ENCODE measurements at regions not wholly inside any gene's neighbourhood (a gene's known extent, or its start where the extent isn't known, plus 50 kb on each side); places are given as distances from the start of the nearest gene placed in this dataset.

DNA sequence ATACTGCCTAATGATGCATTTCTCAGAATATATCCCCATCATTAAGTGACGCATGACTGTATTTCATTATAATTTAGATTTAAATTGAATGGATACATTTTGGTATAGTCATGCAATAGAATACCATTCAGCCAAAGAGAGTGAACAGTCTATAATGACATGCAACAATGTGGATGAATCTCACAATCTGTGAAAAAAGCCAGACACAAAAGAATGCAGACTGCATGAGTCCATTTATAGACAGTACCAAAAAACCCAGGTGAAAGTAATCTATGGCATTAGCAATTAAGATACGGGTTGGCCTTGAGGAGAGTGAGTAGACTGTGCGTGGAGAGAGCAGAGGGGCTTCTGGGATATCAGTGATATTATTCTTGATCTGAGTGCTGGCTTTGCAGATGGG lies 239.7 kb upstream of the PGRMC2 start:
- no peaks in the 10 kb centered on the region for H3K79me2 ChIP-seq (ENCODE audit: control insufficient read depth, insufficient read depth, low read length)
- no peaks in the 10 kb centered on the region for H3K9me3 Mint-ChIP-seq (ENCODE audit: insufficient read depth)
- intact Hi-C loops (cut with micrococcal nuclease): no loop called here
- H2AFZ ChIP-seq (ENCODE audit: insufficient read depth, low read depth, low read length, poor library complexity, severe bottlenecking): no peak overlapping the region
- no peaks in the 10 kb centered on the region for H3K4me1 Mint-ChIP-seq
- no peaks in the 10 kb centered on the region for H3K9me3 ChIP-seq (ENCODE audit: control extremely low read depth in 1 of 3, control insufficient read depth in 2 of 3, insufficient read depth in 1 of 3, low read length in 2 of 3)
- H3K27me3 ChIP-seq (replicated peaks in 1 of 4; ENCODE audit: control extremely low read depth in 1 of 4, control insufficient read depth in 3 of 4, insufficient read depth in 4 of 4, low read length in 3 of 4): no peaks in the 10 kb centered on the region
- POLR2A ChIA-PET: no interaction called here
- DNase-seq (no peak), ATAC-seq (ENCODE audit: low read depth) (no peak)
- CTCF ChIA-PET: no interaction called here
- no peak overlapping the region for H3K27ac Mint-ChIP-seq
- no peaks in the 10 kb centered on the region for H3K4me1 ChIP-seq (ENCODE audit: control insufficient read depth in 2 of 2, insufficient read depth in 2 of 2, low read length in 2 of 2)
- no peaks in the 10 kb centered on the region for H3K36me3 ChIP-seq (replicated peaks in 1 of 2; ENCODE audit: control extremely low read depth in 1 of 2, control insufficient read depth in 1 of 2, extremely low read depth in 1 of 2, insufficient read depth in 2 of 2, low read length in 1 of 2)
- H3K4me2 ChIP-seq (replicated peaks; ENCODE audit: low read depth, low read length, poor library complexity, severe bottlenecking): no peak overlapping the region
- TF ChIP-seq, protein P1, sequence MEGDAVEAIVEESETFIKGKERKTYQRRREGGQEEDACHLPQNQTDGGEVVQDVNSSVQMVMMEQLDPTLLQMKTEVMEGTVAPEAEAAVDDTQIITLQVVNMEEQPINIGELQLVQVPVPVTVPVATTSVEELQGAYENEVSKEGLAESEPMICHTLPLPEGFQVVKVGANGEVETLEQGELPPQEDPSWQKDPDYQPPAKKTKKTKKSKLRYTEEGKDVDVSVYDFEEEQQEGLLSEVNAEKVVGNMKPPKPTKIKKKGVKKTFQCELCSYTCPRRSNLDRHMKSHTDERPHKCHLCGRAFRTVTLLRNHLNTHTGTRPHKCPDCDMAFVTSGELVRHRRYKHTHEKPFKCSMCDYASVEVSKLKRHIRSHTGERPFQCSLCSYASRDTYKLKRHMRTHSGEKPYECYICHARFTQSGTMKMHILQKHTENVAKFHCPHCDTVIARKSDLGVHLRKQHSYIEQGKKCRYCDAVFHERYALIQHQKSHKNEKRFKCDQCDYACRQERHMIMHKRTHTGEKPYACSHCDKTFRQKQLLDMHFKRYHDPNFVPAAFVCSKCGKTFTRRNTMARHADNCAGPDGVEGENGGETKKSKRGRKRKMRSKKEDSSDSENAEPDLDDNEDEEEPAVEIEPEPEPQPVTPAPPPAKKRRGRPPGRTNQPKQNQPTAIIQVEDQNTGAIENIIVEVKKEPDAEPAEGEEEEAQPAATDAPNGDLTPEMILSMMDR (IDR thresholded peaks at IDR 0.05): no peak
- WGBS (ENCODE audit: insufficient coverage): 100% methylated on average over 2 of the region's 3 CpGs
- H4K20me1 ChIP-seq (ENCODE audit: control insufficient read depth, insufficient read depth, low read length, poor library complexity, severe bottlenecking): no peaks in the 10 kb centered on the region
- H3K27ac ChIP-seq (ENCODE audit: low read length in 2 of 2): no peak overlapping the region
- H3K4me3 Mint-ChIP-seq: no peak overlapping the region
- H3K9ac ChIP-seq (ENCODE audit: low read length): no peak overlapping the region
- no peak overlapping the region for H3K4me3 ChIP-seq (ENCODE audit: control extremely low read depth in 1 of 5, extremely low read depth in 1 of 5, insufficient read depth in 1 of 5, low read depth in 2 of 5, low read length in 4 of 5)
- H3K27me3 Mint-ChIP-seq: peaks cover 16% of the 10 kb centered on the region

DNA sequence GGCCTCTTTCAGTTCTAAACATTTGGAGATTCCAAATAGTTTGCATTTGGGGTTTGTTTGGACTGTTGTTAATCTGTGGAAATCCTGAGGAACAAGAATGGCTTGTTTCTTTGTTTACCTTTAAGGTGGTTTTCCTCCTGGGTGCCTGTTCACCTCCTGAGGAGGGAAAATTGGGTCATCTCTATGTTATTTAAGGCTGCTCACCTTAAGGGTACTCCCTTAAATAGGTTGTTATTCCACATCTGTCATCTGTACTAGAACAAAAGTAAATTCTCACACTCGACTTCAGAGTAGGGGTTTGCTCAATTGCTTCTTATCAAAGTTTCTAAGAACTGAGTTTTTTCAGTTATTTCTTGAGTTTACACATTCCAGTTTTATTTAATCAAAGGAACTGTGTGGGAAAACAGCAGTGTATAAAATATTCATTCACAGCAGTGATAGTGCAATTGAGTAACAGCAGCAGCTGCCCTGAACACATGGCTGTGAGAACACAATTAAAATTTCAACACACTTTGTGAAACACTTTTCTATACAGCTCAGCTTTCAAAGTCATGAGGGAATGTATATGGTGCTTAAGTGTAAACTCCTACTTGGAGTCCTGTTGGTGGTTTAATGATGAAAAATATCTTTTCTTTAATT lies 238.5 kb upstream of the PGRMC2 start:
- TF ChIP-seq, protein P1 (IDR thresholded peaks at IDR 0.05): no peak
- no peak for TF ChIP-seq EZH2 (IDR thresholded peaks at IDR 0.05; ENCODE audit: borderline replicate concordance, insufficient read depth, low read depth, low read length, poor library complexity, severe bottlenecking)
- Mint-ChIP-seq H3K27ac (no peak overlapping the region), H3K9me3 (ENCODE audit: insufficient read depth) (no peaks in the 10 kb centered on the region), H3K4me3 (no peak overlapping the region), H3K4me1 (no peaks in the 10 kb centered on the region), H3K27me3 (peaks cover 13% of the 10 kb centered on the region)
- intact Hi-C loops (cut with micrococcal nuclease): no loop called here
- H3K9me3 ChIP-seq (ENCODE audit: control extremely low read depth in 1 of 3, control insufficient read depth in 2 of 3, insufficient read depth in 1 of 3, low read length in 2 of 3): no peaks in the 10 kb centered on the region
- no peak overlapping the region for H2AFZ ChIP-seq (ENCODE audit: insufficient read depth, low read depth, low read length, poor library complexity, severe bottlenecking)
- DNase-seq: no peak
- no peaks in the 10 kb centered on the region for H4K20me1 ChIP-seq (ENCODE audit: control insufficient read depth, insufficient read depth, low read length, poor library complexity, severe bottlenecking)
- H3K4me1 ChIP-seq (ENCODE audit: control insufficient read depth in 2 of 2, insufficient read depth in 2 of 2, low read length in 2 of 2): no peaks in the 10 kb centered on the region
- no peak for ATAC-seq (ENCODE audit: low read depth)
- WGBS (ENCODE audit: insufficient coverage): no CpG with 5 or more reads among the region's 1 CpG
- no peaks in the 10 kb centered on the region for H3K36me3 ChIP-seq (replicated peaks in 1 of 2; ENCODE audit: control extremely low read depth in 1 of 2, control insufficient read depth in 1 of 2, extremely low read depth in 1 of 2, insufficient read depth in 2 of 2, low read length in 1 of 2)
- ChIA-PET CTCF (no interaction called here), POLR2A (no interaction called here)
- H3K27ac ChIP-seq (ENCODE audit: low read length in 2 of 2): no peak overlapping the region
- H3K4me2 ChIP-seq (replicated peaks; ENCODE audit: low read depth, low read length, poor library complexity, severe bottlenecking): no peak overlapping the region
- no peaks in the 10 kb centered on the region for H3K79me2 ChIP-seq (ENCODE audit: control insufficient read depth, insufficient read depth, low read length)
- H3K4me3 ChIP-seq (ENCODE audit: control extremely low read depth in 1 of 5, extremely low read depth in 1 of 5, insufficient read depth in 1 of 5, low read depth in 2 of 5, low read length in 4 of 5): no peak overlapping the region
- no peaks in the 10 kb centered on the region for H3K27me3 ChIP-seq (replicated peaks in 1 of 4; ENCODE audit: control extremely low read depth in 1 of 4, control insufficient read depth in 3 of 4, insufficient read depth in 4 of 4, low read length in 3 of 4)
- H3K9ac ChIP-seq (ENCODE audit: low read length): no peak overlapping the region
